Loucy (cell line): ENCODE measurements at regions not wholly inside any gene's neighbourhood (a gene's known extent, or its start where the extent isn't known, plus 50 kb on each side); places are given as distances from the start of the nearest gene placed in this dataset.

Experiments
- H2AFZ ChIP-seq: fragments of 200-600 bp; sonication (generic); 2 replicates; pipeline ENCODE4 v1.6.0; 2016; ENCODE audit warnings: antibody characterized with exemption, mild to moderate bottlenecking, low read length, moderate library complexity
- H3F3A ChIP-seq: fragments of 200-600 bp; 2 replicates; pipeline ENCODE4 v1.6.0; 2016; ENCODE audit warnings: antibody characterized with exemption, low read depth, mild to moderate bottlenecking
- H3K27me3 ChIP-seq: fragments of 200-600 bp; sonication (generic); 2 replicates; pipeline ENCODE4 v1.6.1; 2014; ENCODE audit warnings: low read length, mild to moderate bottlenecking; ENCODE audit not compliant: insufficient read depth, poor library complexity, severe bottlenecking
- H3K36me3 ChIP-seq: fragments of 200-600 bp; sonication (generic); 2 replicates; pipeline ENCODE4 v1.6.1; 2016; ENCODE audit warnings: low read length; ENCODE audit not compliant: insufficient read depth
- H3K4me1 ChIP-seq: fragments of 200-600 bp; sonication (generic); 2 replicates; pipeline ENCODE4 v1.5.1; 2014; ENCODE audit warnings: low read length, mild to moderate bottlenecking; ENCODE audit not compliant: insufficient read depth, poor library complexity, severe bottlenecking
- H3K4me2 ChIP-seq: fragments of 200-600 bp; sonication (generic); 2 replicates; pipeline ENCODE4 v1.6.0; 2014; ENCODE audit warnings: antibody characterized with exemption, low read length, low read depth, mild to moderate bottlenecking; ENCODE audit not compliant: poor library complexity, severe bottlenecking
- H3K4me3 ChIP-seq: fragments of 200-600 bp; sonication (generic); 2 replicates; pipeline ENCODE4 v1.5.1; 2014; ENCODE audit warnings: low read length, mild to moderate bottlenecking, mixed read lengths; ENCODE audit not compliant: poor library complexity, severe bottlenecking
- H3K79me2 ChIP-seq: fragments of 200-600 bp; sonication (generic); 2 replicates; pipeline ENCODE4 v1.6.1; 2014; ENCODE audit warnings: low read length; ENCODE audit not compliant: insufficient read depth
- H3K9ac ChIP-seq: fragments of 200-600 bp; sonication (generic); 2 replicates; pipeline ENCODE4 v1.6.0; 2014; ENCODE audit warnings: mild to moderate bottlenecking, low read depth, low read length, moderate library complexity; ENCODE audit not compliant: poor library complexity, severe bottlenecking
- H3K9me2 ChIP-seq: fragments of 200-600 bp; sonication (generic); replicated peaks from 2 replicates; pipeline ENCODE4 v1.6.1; 2016; ENCODE audit warnings: low read depth, low read length, mixed read lengths
- H3K9me3 ChIP-seq: fragments of 200-600 bp; sonication (generic); 2 replicates; pipeline ENCODE4 v1.6.1; 2014; ENCODE audit warnings: mild to moderate bottlenecking, antibody characterized with exemption, low read length, low read depth; ENCODE audit not compliant: insufficient read depth
- H4K20me1 ChIP-seq: fragments of 200-600 bp; sonication (generic); 2 replicates; pipeline ENCODE4 v1.6.0; 2014; ENCODE audit warnings: antibody characterized with exemption, low read length, mild to moderate bottlenecking; ENCODE audit not compliant: insufficient read depth, poor library complexity, severe bottlenecking
- CTCF ChIP-seq: fragments of 200-600 bp; sonication (generic); conservative IDR thresholded peaks from 2 replicates; pipeline ENCODE4 v1.5.1; 2014; ENCODE audit warnings: mild to moderate bottlenecking, antibody characterized with exemption, low read length
- EZH2phosphoT487 ChIP-seq: fragments of 200-600 bp; IDR thresholded peaks from 2 replicates; pipeline ENCODE4 v1.6.1; 2018; ENCODE audit warnings: antibody characterized with exemption, mild to moderate bottlenecking, moderate library complexity, borderline replicate concordance

- peaks cover 30% of the 10 kb centered on the region for H3K4me1 ChIP-seq
- H3K4me3 ChIP-seq: no peak overlapping the region
- no peaks in the 10 kb centered on the region for H3K9me3 ChIP-seq
- H3K9ac ChIP-seq: no peak overlapping the region
- TF ChIP-seq EZH2phosphoT487 (no peak), CTCF (peak; percentile 52)
- no peak overlapping the region for H3K4me2 ChIP-seq
- no peaks in the 10 kb centered on the region for H3K9me2 ChIP-seq
- no peaks in the 10 kb centered on the region for H3K27me3 ChIP-seq
- no peaks in the 10 kb centered on the region for H3K36me3 ChIP-seq
- H3F3A ChIP-seq: peaks cover 11% of the 10 kb centered on the region; the same call in 1 of the 2 replicates
- H2AFZ ChIP-seq: no peak overlapping the region
- H4K20me1 ChIP-seq: no peaks in the 10 kb centered on the region
- no peaks in the 10 kb centered on the region for H3K79me2 ChIP-seq
Observed at GRCh38 chr22:22171357-22172218, 73.0 kb upstream of the VPREB1 start.

DNA sequence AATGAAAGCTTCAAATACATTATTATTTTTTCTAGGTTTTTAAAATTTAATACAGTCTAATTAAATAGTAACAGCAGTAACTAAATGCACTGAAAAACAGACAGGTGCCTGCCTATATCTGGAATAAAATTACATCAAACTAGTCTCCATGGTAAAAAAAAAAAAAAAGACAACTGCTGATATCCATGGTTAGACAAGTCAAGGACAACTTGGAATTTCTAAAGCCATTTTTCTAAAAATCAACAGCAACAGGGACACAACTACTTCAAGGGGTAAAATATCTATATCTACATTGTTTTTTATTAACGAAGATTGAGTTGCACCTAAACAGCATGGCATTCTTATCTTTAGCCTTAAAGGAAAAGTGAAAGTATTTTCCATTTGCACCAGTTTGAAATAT lies 74.7 kb upstream of the VPREB1 start:
- Histone ChIP-seq H3K79me2 (no peaks in the 10 kb centered on the region), H3K4me1 (peaks cover 36% of the 10 kb centered on the region), H4K20me1 (no peaks in the 10 kb centered on the region), H3K27me3 (no peaks in the 10 kb centered on the region), H3K9me3 (no peaks in the 10 kb centered on the region), H2AFZ (peak overlapping the region; percentile 1; the same call in 1 of the 2 replicates), H3K4me3 (no peak overlapping the region), H3K36me3 (no peaks in the 10 kb centered on the region), H3K4me2 (peak overlapping the region; percentile 26), H3K9me2 (no peaks in the 10 kb centered on the region), H3K9ac (peak overlapping the region; percentile 15), H3F3A (peaks cover 11% of the 10 kb centered on the region; the same call in 1 of the 2 replicates)
- no peak for TF ChIP-seq CTCF
- no peak for TF ChIP-seq EZH2phosphoT487

DNA sequence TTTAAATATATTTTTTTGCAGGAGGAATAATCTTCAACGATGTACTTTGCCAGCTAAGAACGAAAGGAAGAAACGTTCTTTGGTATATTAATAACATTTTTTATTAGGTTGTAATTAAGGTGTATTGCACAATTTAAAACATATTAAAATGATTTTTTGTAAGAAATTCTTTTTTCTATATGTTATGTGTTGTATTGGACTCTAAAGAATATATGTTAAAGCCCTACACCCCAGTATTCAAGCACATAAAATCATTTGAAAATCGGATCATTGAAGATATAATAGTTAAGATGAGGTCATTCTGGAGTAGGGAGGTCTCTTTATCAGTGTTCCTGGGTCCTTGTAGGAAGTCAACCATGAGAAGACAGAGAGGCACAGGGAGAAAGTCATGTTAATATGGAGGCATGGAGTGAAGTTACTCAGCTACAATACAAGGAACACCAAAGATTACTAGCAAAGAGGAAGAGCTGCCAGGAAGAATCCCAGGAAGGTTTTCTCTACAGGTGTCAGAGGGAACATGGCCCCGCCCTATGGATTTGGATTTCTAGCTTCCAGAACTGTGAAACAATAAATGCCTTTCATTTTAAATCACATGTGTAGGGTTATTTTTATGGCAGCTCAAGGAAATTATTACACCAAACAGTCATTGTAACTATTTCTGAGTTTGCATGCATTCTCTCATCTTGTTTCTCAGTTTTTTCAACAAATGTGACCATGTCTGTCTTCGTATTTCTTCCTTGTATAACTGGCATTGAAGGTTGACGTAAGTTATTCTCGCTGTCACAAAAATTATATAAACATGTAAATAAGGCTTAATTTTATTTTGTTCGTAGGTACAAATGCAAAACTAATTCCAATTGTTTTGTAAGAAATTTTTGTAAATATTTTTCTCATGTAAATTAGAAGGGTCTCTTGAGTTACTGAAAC lies 75.4 kb upstream of the VPREB1 start:
- Histone ChIP-seq H3K27me3 (no peaks in the 10 kb centered on the region), H3K9me2 (no peaks in the 10 kb centered on the region), H4K20me1 (no peaks in the 10 kb centered on the region), H3F3A (peaks cover 11% of the 10 kb centered on the region; the same call in 1 of the 2 replicates), H3K79me2 (no peaks in the 10 kb centered on the region), H3K4me2 (peak overlapping the region; percentile 82), H3K36me3 (no peaks in the 10 kb centered on the region; the same call in 1 of the 2 replicates), H3K4me3 (peak overlapping the region; percentile 72), H3K9me3 (no peaks in the 10 kb centered on the region), H3K9ac (peak overlapping the region; percentile 58), H2AFZ (peak overlapping the region; percentile 51; the same call in 1 of the 2 replicates), H3K4me1 (peaks cover 36% of the 10 kb centered on the region)
- TF ChIP-seq CTCF (no peak), EZH2phosphoT487 (no peak)
